Prostate gland (tissue), 2 donors: ENCODE measurements at regions not wholly inside any gene's neighbourhood (a gene's known extent, or its start where the extent isn't known, plus 50 kb on each side); places are given as distances from the start of the nearest gene placed in this dataset.

ENCODE experiments used
- DNase-seq: peaks from one replicate; pipeline ENCODE4 v3.0.0-alpha.2; 2019; ENCODE audit warnings: low spot score
- H3K27ac ChIP-seq, 2 donors: fragments of 200-600 bp; sonication (generic); 2 replicates each; pipeline ENCODE4 v1.5.1; 2017 to 2019
- H3K27me3 ChIP-seq: fragments of 200-600 bp; sonication (generic); replicated peaks from 2 replicates; pipeline ENCODE4 v1.5.1; 2019; ENCODE audit not compliant: insufficient read depth
- H3K36me3 ChIP-seq, 2 donors: fragments of 200-600 bp; sonication (generic); 1 replicate in 1 of 2; 2 replicates in 1 of 2; pipeline versions ENCODE4 v1.5.1 to v1.8.1; 2017 to 2019
- H3K4me1 ChIP-seq: fragments of 200-600 bp; sonication (generic); replicated peaks from 2 replicates; pipeline ENCODE4 v1.5.1; 2019
- H3K4me3 ChIP-seq, 2 donors: fragments of 200-600 bp; sonication (generic); 2 replicates each; pipeline ENCODE4 v1.5.1; 2017 to 2019
- H3K9me3 ChIP-seq: fragments of 200-600 bp; sonication (generic); 2 replicates; pipeline ENCODE4 v1.5.1; 2017
- CTCF ChIP-seq, 4 experiments: fragments of 200-600 bp in 2 of 4; fragments of 450-650 bp in 2 of 4; sonication (generic) in 2 of 4; IDR thresholded peaks; 1 replicate in 3 of 4; 2 replicates in 1 of 4; pipeline ENCODE4 v1.5.1; 2016 to 2019; ENCODE audit warnings: antibody characterized with exemption in 4 of 4, mild to moderate bottlenecking in 2 of 4, moderate library complexity in 2 of 4
- POLR2A ChIP-seq: fragments of 450-650 bp; IDR thresholded peaks from one replicate; pipeline ENCODE4 v1.6.1; 2016; ENCODE audit warnings: antibody characterized with exemption, mild to moderate bottlenecking
- POLR2AphosphoS5 ChIP-seq: sonication (generic); formaldehyde crosslinking; IDR thresholded peaks from one replicate; pipeline ENCODE4 v1.6.1; 2017; ENCODE audit warnings: antibody characterized with exemption
- WGBS: methylation state at CpG from one replicate; pipeline ENCODE4 v1.1.5; 2018; 5-methylcytosine and 5-hydroxymethylcytosine counted together
- intact Hi-C: fragments of 100-400 bp; cut with DNase I; formaldehyde crosslinking; loops from one replicate; pipeline ENCODE4 v1.14.2; 2022

GRCh38 chr18:34959211-34959829 lies 81.9 kb upstream of the MAPRE2 start:
- no peak for DNase-seq
- H3K4me1 ChIP-seq: no peaks in the 10 kb centered on the region
- 48% methylated on average over 1 of the region's 1 CpG for WGBS
- intact Hi-C loops: no loop called here
- no peaks in the 10 kb centered on the region for H3K36me3 ChIP-seq
- H3K4me3 ChIP-seq: no peak overlapping the region
- TF ChIP-seq POLR2A: no peak
- TF ChIP-seq POLR2AphosphoS5: peak; percentile 8
- no peak for TF ChIP-seq CTCF (IDR thresholded peaks at IDR 0.05)
- H3K27me3 ChIP-seq: no peaks in the 10 kb centered on the region
- H3K9me3 ChIP-seq: no peaks in the 10 kb centered on the region
- H3K27ac ChIP-seq: no peak overlapping the region

GRCh38 chr18:34959989-34960388 lies 81.2 kb upstream of the MAPRE2 start:
- 84% methylated on average over 4 of the region's 4 CpGs for WGBS
- Histone ChIP-seq H3K4me1 (no peaks in the 10 kb centered on the region), H3K4me3 (no peak overlapping the region), H3K36me3 (no peaks in the 10 kb centered on the region), H3K9me3 (no peaks in the 10 kb centered on the region), H3K27me3 (no peaks in the 10 kb centered on the region), H3K27ac (no peak overlapping the region)
- DNase-seq: no peak
- intact Hi-C loops: no loop called here
- TF ChIP-seq CTCF (IDR thresholded peaks at IDR 0.05) (no peak), POLR2AphosphoS5 (no peak), POLR2A (no peak)

GRCh38 chr18:34965108-34965507 lies 76.1 kb upstream of the MAPRE2 start:
- Histone ChIP-seq H3K4me3 (no peak overlapping the region), H3K36me3 (no peaks in the 10 kb centered on the region), H3K27ac (no peak overlapping the region), H3K27me3 (no peaks in the 10 kb centered on the region), H3K9me3 (no peaks in the 10 kb centered on the region), H3K4me1 (no peaks in the 10 kb centered on the region)
- DNase-seq: no peak
- no peak for TF ChIP-seq POLR2A
- TF ChIP-seq CTCF (IDR thresholded peaks at IDR 0.05): no peak
- no peak for TF ChIP-seq POLR2AphosphoS5
- intact Hi-C loops: no loop called here
- 61% methylated on average over 1 of the region's 1 CpG for WGBS

DNA sequence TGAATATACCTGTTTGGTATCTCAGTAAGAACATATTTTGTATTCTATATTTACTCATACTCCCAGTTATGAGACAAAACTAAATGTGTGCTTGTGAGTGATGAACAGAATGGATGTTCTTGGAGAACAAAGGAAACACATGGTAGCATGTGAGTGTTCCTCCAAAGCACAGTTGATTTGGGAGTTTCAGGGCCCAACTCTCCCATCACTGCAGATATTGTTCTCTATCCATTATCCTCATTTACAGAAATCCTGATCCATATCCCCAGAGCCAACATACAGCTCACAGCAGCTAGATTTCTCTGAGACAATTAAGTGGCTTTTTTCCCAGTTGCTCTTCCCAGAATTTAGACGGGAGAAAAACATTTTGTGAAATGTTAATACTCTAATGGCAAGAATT lies 75.6 kb upstream of the MAPRE2 start:
- no peak for DNase-seq
- no peaks in the 10 kb centered on the region for H3K36me3 ChIP-seq
- no peaks in the 10 kb centered on the region for H3K27me3 ChIP-seq
- no peak overlapping the region for H3K27ac ChIP-seq
- intact Hi-C loops: no loop called here
- WGBS: 58% methylated on average over 1 of the region's 1 CpG
- H3K4me3 ChIP-seq: no peak overlapping the region
- no peaks in the 10 kb centered on the region for H3K9me3 ChIP-seq
- TF ChIP-seq POLR2AphosphoS5 (no peak), POLR2A (no peak)
- no peaks in the 10 kb centered on the region for H3K4me1 ChIP-seq

DNA sequence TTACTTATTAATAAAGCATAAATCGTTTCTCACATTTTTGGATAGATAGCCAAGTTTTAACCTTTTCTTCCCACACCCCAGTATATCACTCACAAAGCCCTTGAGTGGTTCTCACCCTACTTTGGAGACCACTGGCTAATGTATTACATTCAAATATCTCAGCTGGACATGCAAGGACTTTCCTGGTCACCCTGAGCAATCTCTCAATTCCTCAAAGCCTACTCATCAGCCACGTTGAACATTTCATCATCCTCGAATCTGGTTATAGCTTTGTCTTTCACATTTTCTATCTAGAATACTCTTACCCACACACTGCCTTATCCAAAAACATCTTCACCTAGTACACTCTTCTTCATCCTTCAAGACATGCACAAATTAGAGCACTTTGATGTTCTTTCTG lies 71.1 kb upstream of the MAPRE2 start:
- WGBS: 76% methylated on average over 3 of the region's 3 CpGs
- no peak for DNase-seq
- H3K27me3 ChIP-seq: no peaks in the 10 kb centered on the region
- TF ChIP-seq POLR2A (no peak), CTCF (IDR thresholded peaks at IDR 0.05) (no peak), POLR2AphosphoS5 (no peak)
- no peaks in the 10 kb centered on the region for H3K36me3 ChIP-seq
- no peaks in the 10 kb centered on the region for H3K9me3 ChIP-seq
- no peak overlapping the region for H3K27ac ChIP-seq
- intact Hi-C loops: no loop called here
- H3K4me3 ChIP-seq: no peak overlapping the region
- no peaks in the 10 kb centered on the region for H3K4me1 ChIP-seq
